ENCODE measurements at regions not wholly inside any gene's neighbourhood (a gene's known extent, or its start where the extent isn't known, plus 50 kb on each side); places are given as distances from the start of the nearest gene placed in this dataset.

DNA sequence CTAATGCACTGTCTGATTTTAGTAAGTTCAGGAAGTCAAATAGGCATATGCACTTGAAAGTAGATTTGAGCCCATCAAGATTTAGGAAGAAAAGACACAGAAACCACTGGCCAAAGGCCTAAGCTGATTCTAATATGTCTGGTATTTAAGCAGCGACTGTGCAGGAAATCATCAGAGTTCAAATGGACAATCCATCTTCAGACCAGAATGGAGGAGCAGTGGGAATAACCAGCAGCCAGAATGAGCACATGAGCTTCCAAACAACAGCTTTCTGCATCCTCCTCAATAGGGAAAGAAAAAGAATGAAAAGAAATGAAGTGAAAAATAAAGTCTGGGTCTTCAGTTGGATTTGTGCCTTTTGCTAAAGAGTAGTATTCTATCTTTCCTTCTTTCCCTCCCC lies 50.6 kb downstream of the SOD2 start:
- TF ChIP-seq, protein P1, sequence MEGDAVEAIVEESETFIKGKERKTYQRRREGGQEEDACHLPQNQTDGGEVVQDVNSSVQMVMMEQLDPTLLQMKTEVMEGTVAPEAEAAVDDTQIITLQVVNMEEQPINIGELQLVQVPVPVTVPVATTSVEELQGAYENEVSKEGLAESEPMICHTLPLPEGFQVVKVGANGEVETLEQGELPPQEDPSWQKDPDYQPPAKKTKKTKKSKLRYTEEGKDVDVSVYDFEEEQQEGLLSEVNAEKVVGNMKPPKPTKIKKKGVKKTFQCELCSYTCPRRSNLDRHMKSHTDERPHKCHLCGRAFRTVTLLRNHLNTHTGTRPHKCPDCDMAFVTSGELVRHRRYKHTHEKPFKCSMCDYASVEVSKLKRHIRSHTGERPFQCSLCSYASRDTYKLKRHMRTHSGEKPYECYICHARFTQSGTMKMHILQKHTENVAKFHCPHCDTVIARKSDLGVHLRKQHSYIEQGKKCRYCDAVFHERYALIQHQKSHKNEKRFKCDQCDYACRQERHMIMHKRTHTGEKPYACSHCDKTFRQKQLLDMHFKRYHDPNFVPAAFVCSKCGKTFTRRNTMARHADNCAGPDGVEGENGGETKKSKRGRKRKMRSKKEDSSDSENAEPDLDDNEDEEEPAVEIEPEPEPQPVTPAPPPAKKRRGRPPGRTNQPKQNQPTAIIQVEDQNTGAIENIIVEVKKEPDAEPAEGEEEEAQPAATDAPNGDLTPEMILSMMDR (conservative IDR thresholded peaks at IDR 0.05 in 1 of 2, IDR thresholded peaks at IDR 0.05 in 1 of 2; ENCODE audit: low read depth in 1 of 2, low read length in 2 of 2) = no peak
- no peak for TF ChIP-seq EZH2 (IDR thresholded peaks at IDR 0.05; ENCODE audit: low read length, missing control alignments)
